OCI-LY3 (cell line): ENCODE measurements at regions not wholly inside any gene's neighbourhood (a gene's known extent, or its start where the extent isn't known, plus 50 kb on each side); places are given as distances from the start of the nearest gene placed in this dataset.

Experiments used
- EZH2phosphoT487 ChIP-seq: fragments of 200-600 bp; shearing (Covaris generic); IDR thresholded peaks from 2 replicates; pipeline ENCODE4 v1.6.1; 2018; ENCODE audit warnings: antibody characterized with exemption, mixed run types, low read depth
- TF ChIP-seq, protein P1 (sequence below): fragments of 200-600, 300-600 bp; sonication (generic); IDR thresholded peaks from 2 replicates; pipeline ENCODE4 v1.5.1; 2014; ENCODE audit warnings: antibody characterized with exemption, low read length, low read depth

DNA sequence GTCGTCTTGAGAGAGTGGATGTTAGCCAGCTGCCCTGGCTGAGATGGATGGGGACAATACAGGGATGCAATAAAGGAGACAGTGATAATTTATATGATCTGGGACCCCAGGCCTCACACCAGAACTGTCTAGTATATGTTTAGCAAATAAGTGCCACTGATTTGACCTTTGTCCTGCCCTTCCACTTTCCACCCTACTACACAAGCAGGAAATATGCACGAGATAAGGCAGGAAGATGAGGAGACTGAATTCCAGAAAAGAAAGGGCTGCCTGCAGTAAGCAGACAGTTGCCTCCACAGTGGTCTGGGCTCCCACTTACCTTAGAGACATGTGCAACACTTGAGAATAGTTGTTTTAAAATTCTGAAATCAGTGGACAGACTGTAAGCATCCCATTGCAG is 80.2 kb upstream of the ZNF91 start:
- TF ChIP-seq, protein P1, sequence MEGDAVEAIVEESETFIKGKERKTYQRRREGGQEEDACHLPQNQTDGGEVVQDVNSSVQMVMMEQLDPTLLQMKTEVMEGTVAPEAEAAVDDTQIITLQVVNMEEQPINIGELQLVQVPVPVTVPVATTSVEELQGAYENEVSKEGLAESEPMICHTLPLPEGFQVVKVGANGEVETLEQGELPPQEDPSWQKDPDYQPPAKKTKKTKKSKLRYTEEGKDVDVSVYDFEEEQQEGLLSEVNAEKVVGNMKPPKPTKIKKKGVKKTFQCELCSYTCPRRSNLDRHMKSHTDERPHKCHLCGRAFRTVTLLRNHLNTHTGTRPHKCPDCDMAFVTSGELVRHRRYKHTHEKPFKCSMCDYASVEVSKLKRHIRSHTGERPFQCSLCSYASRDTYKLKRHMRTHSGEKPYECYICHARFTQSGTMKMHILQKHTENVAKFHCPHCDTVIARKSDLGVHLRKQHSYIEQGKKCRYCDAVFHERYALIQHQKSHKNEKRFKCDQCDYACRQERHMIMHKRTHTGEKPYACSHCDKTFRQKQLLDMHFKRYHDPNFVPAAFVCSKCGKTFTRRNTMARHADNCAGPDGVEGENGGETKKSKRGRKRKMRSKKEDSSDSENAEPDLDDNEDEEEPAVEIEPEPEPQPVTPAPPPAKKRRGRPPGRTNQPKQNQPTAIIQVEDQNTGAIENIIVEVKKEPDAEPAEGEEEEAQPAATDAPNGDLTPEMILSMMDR, result no peak
- no peak for TF ChIP-seq EZH2phosphoT487
